NOMO-1 (cell line): ENCODE measurements at regions not wholly inside any gene's neighbourhood (a gene's known extent, or its start where the extent isn't known, plus 50 kb on each side); places are given as distances from the start of the nearest gene placed in this dataset.
"Not testable (repeated sequence)": the region's sequence is repeated elsewhere in the genome, so short reads cannot be mapped to it uniquely, and the experiment has no call there.

Experiments used
- DNase-seq, 2 experiments: peaks; one replicate each; lab custom pipeline; 2025; ENCODE audit not compliant: unreplicated experiment in 2 of 2; lab: John Stamatoyannopoulos, UW

GRCh38 chr1:56092684-56093570 is 486.4 kb downstream of the PLPP3 start:
- DNase-seq = no peak

- not testable (repeated sequence) for DNase-seq
Measured at GRCh38 chr1:56089826-56090225, 489.5 kb downstream of the PLPP3 start.

DNA sequence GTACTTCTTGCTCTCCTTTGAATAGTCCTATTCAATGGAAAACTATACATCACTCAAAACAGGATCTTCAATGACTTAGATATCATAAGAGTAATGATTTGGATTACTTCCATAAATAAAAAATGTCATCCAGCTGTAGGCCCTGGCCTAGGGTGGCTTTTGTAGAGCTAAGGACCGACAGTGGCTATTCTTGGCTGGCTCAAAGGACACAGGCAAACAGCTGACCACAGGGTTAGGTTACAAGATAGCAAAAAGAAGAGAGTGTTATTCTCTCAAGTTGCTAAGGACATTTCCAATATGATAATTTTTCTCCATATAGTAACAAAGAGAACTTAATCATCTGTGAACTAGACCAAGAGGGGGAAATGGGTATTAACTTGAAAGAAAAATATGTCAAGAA is 495.1 kb downstream of the PLPP3 start:
- DNase-seq = no peak

DNA sequence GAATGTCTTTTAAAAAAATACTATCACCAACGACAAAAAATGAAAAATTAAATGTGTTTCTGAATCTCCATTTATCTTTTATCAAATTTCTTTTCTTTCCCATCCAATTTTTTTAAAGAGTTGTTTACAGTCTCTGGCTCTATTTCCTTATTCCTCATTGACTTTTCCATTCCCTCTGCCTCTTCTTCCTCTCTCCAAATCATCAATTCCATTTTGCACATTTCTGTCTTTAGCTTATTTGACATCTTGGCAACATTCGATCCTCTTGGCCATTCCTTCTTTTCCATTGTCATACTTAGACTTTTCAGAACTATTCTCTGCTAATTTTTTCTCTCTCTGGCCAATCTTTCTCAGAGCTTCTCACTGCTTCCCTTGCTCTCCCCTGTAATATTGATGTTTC is 497.6 kb downstream of the PLPP3 start:
- no peak for DNase-seq

DNA sequence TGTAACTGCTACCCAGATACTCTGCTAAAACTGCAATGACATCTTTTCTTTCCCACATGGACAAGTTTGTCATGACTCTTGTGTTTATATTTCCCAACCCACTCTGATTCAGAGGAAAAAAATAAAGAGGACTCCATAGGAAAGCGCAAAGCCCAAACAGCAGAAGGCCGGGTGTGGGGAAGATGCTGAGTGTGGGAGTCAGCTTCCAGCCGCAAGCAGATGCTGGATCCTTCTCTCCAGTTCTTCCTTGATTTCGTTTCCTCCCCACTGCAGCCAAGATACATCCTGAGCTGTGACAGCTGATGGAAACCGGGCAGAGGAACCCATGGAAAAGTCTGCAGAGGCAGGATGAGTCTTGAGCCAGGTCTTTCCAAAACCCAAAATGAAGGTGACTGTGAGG is 498.2 kb downstream of the PLPP3 start:
- no peak for DNase-seq

- no peak for DNase-seq
Measured at GRCh38 chr1:56080123-56080522, 499.2 kb downstream of the PLPP3 start.

DNA sequence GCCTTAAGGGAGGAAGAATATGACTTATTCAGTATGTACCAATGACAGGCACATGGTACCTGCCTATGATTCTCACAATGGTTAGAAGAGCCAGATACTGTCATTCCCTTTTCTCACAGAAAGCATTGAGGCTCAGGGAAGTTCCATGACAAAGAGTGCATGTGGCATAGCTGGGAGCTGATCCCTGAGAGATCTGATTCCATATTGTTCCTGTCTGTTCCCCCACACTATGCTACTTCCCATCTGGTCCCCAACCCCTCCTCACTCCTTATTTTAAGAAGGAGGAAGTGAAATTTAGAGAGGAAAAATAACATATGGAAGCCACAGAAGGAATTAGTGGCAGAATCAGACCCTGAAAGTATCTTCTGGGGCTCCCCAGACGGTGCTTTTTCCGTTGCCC is 500.0 kb downstream of the PLPP3 start:
- DNase-seq = no peak

- no peak for DNase-seq
Measured at GRCh38 chr1:56077206-56077605, 502.2 kb downstream of the PLPP3 start.

DNA sequence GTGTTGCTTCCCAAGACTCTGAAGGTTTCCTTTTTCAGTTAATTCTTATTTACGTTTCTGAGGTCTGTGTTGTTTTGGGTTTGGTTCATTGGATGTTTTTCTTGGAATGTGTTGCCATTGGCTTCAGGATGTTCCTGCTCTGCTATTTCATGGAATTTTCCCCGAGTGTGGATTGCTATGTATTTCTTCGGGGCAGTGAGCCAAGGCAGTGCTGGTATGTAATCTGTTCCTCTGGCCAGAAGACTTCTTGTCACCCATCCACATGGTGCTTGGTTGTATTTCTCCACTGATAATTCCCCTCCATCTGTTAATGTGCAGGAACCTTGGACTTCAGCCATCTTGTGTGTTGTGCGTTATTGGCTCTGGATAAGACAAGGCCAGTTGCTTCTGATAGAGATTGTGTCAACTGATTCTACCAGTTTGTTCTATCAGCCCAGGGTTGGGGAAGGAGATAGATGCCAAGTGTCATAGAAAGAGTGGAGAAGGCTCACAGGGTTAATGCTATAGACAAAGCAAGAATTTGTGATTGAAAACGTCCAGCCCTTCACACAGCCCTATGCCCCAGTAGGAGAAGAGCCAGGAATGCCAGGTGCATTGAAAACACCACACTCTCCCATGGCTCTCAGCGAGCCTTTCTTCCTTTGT is 505.2 kb downstream of the PLPP3 start:
- no peak for DNase-seq

DNA sequence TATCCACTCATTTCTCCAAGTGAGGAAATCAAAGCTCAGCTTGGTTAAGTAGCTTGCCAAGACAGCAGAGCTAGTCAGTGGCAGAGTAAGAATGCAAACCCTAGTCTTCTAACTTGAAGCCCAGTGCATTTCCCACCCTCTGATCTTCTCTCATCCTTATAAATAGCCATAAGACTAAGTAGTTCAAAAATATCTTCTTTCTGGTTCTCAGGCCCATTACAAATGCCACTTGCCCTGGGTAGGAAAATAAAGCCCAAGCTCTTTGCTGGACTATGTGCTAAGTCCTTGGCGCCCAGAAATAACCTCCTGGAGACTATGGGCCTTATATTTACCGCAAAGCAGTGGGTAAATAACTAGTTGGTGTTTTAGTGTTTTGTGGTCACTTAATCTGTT is 505.8 kb downstream of the PLPP3 start:
- no peak for DNase-seq

- DNase-seq = no peak
Measured at GRCh38 chr1:56073206-56073605, 506.2 kb downstream of the PLPP3 start.

GRCh38 chr1:56072310-56072709 is 507.1 kb downstream of the PLPP3 start:
- DNase-seq = no peak

- DNase-seq = no peak
Measured at GRCh38 chr1:56071351-56071750, 508.0 kb downstream of the PLPP3 start.

DNA sequence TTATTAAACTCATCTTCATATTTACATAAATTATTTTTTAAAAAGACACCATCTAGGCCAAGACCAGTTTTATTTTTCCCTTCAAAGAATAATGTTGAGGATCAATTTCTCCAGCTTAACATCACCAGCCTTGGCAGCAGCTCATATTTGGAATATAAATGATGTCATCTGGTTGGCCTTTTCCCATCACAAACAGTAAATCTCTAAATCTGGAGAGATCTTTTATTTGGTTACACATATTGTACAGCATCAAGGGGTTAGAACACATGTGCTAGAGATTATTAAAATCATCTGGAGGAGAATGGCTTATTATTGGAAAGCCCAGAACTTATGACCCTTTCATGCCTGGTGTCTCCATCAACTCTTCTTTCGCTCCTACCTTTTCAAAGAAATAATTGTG is 508.8 kb downstream of the PLPP3 start:
- no peak for DNase-seq

DNA sequence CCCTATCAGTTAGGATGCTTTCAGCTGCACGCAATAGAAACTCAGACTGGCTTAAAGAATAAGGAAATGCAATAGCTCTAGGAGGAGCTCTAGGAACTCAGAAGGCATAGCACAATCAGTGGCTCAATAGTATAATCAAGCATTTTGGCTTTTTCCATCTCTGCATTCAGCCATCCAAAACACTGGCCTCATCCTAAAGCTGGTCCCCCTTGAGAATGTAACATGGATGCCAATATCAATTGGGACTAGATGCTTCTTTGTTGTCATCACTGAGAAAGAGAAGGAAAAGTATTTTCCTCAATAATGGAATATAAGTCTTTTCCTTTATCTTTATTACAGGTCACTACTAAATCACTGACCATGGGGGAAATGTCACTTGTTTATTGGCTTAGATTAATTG is 509.5 kb downstream of the PLPP3 start:
- no peak for DNase-seq

- DNase-seq = no peak
Measured at GRCh38 chr1:56068908-56069307, 510.5 kb downstream of the PLPP3 start.

- no peak for DNase-seq
Measured at GRCh38 chr1:56068210-56068609, 511.2 kb downstream of the PLPP3 start.

DNA sequence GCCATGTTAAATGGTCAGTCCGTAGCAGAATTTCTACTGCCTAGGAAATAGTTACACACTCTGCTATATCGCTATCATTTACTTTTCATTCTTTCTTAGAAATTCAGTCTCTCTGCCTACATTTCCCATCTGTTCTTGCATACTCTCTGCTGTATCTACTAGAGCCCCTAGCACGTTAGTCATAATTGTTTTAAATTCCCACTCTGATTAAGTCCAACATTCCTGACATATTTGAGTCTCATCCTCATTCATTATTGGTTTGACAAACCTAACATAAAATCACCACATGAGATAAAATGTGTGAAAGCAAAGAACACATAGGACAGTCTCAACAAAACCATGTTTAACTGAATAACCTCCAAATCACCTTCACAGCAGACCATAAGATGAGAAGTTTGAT is 513.6 kb downstream of the PLPP3 start:
- no peak for DNase-seq

- no peak for DNase-seq
Measured at GRCh38 chr1:56064705-56065104, 514.7 kb downstream of the PLPP3 start.

GRCh38 chr1:56063461-56063860 is 515.9 kb downstream of the PLPP3 start:
- no peak for DNase-seq

DNA sequence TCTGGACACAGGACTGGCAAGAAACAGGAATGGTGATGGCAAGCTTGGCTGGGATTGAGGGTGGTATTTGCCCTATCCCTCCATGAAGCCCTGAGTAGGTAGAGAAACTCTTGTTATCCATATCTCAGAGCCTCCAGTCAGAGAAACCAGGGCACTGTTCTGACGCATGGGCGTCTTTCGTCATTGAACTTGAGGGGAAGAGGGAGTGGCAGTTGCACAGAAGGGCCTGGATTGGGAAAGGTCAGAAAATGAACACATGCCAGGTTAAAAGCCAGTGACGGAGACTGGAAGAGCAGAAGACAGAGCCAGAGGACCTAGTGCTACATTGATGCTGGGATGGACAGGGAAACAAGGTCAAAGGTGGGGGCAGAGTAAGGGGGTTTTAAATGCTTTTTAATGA is 516.7 kb downstream of the PLPP3 start:
- no peak for DNase-seq

- DNase-seq = peak in 1 of 2 experiments; percentile 27
Measured at GRCh38 chr1:56061824-56062223, 517.5 kb downstream of the PLPP3 start.
